ENCODE measurements at regions not wholly inside any gene's neighbourhood (a gene's known extent, or its start where the extent isn't known, plus 50 kb on each side); places are given as distances from the start of the nearest gene placed in this dataset.
"Not testable (repeated sequence)": the region's sequence is repeated elsewhere in the genome, so short reads cannot be mapped to it uniquely, and the experiment has no call there.

DNA sequence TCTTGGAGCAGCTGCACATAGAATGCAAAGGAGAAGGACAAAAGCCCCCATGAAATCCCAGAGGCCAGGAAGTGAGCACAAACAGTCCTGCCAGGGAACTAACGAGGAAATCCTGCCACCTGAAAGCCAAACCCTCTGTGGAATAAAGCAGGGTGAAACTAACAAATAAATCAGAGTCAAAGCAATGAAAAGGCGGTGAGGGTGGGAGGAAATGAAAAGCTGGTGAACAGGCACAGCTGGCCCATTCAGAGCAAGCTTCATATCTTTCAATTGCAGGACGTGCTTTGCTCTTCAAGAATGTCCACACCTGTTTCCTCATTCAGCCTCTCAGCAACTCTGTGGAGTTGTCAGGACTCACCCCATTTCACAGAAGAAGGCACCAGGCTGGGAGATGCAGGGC lies 108.1 kb downstream of the ABCC12 start:
- no peak for DNase-seq
- Mint-ChIP-seq H3K27ac (no peak overlapping the region), H3K36me3 (ENCODE audit: low read depth) (no peaks in the 10 kb centered on the region), H3K27me3 (peaks cover 3% of the 10 kb centered on the region), H3K4me1 (no peaks in the 10 kb centered on the region), H3K9me3 (no peaks in the 10 kb centered on the region), H3K4me3 (no peak overlapping the region)
- intact Hi-C loops (cut with micrococcal nuclease), result no loop called here

GRCh38 chr16:48047241-48047640 lies 108.6 kb downstream of the ABCC12 start:
- Mint-ChIP-seq H3K36me3 (ENCODE audit: low read depth) (no peaks in the 10 kb centered on the region), H3K4me1 (no peaks in the 10 kb centered on the region), H3K4me3 (no peak overlapping the region), H3K27me3 (no peaks in the 10 kb centered on the region), H3K27ac (no peak overlapping the region), H3K9me3 (no peaks in the 10 kb centered on the region)
- no peak for DNase-seq
- intact Hi-C loops (cut with micrococcal nuclease), result no loop called here

- H3K36me3 Mint-ChIP-seq (ENCODE audit: low read depth), result no peaks in the 10 kb centered on the region
- H3K4me1 Mint-ChIP-seq, result no peaks in the 10 kb centered on the region
- no peak overlapping the region for H3K27ac Mint-ChIP-seq
- no peak for DNase-seq
- no peaks in the 10 kb centered on the region for H3K9me3 Mint-ChIP-seq
- no peak overlapping the region for H3K4me3 Mint-ChIP-seq
- intact Hi-C loops (cut with micrococcal nuclease), result no loop called here
- H3K27me3 Mint-ChIP-seq, result no peaks in the 10 kb centered on the region
Observed at GRCh38 chr16:48044117-48044516, 111.7 kb downstream of the ABCC12 start.

- H3K4me1 Mint-ChIP-seq, result no peaks in the 10 kb centered on the region
- no peak overlapping the region for H3K4me3 Mint-ChIP-seq
- H3K27me3 Mint-ChIP-seq, result no peaks in the 10 kb centered on the region
- DNase-seq, result no peak
- no peak overlapping the region for H3K27ac Mint-ChIP-seq
- intact Hi-C loops (cut with micrococcal nuclease), result no loop called here
- H3K36me3 Mint-ChIP-seq (ENCODE audit: low read depth), result no peaks in the 10 kb centered on the region
- no peaks in the 10 kb centered on the region for H3K9me3 Mint-ChIP-seq
Observed at GRCh38 chr16:48041981-48042421, 113.8 kb downstream of the ABCC12 start.

DNA sequence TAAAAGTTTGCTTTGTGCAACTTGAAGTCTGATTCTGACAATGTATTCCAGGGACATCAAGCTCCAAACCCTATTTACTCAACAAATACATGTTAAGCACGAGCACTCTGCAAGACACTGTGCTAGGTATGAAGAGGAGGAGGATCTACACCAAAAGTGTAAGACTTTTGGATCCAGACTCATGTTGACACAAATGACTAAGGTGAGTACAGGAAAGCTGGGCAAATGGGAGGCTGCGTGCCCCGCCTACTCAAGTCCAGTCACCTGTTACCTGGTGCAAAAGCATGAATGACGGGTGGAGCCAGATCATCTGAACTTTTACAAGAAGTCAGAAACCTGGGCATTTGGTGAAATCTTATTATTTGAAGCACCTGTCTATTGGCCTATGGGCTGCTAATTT lies 120.7 kb downstream of the ABCC12 start:
- Mint-ChIP-seq H3K4me1 (no peaks in the 10 kb centered on the region), H3K27me3 (no peaks in the 10 kb centered on the region), H3K27ac (no peak overlapping the region), H3K36me3 (ENCODE audit: low read depth) (no peaks in the 10 kb centered on the region), H3K4me3 (no peak overlapping the region), H3K9me3 (peaks cover 6% of the 10 kb centered on the region)
- no peak for DNase-seq
- intact Hi-C loops (cut with micrococcal nuclease), result no loop called here

GRCh38 chr16:48030926-48031325 lies 124.9 kb downstream of the ABCC12 start:
- no peak overlapping the region for H3K4me3 Mint-ChIP-seq
- no peaks in the 10 kb centered on the region for H3K36me3 Mint-ChIP-seq (ENCODE audit: low read depth)
- peaks cover 6% of the 10 kb centered on the region for H3K9me3 Mint-ChIP-seq
- no peak overlapping the region for H3K27ac Mint-ChIP-seq
- no peaks in the 10 kb centered on the region for H3K4me1 Mint-ChIP-seq
- no peaks in the 10 kb centered on the region for H3K27me3 Mint-ChIP-seq
- intact Hi-C loops (cut with micrococcal nuclease), result no loop called here
- no peak for DNase-seq

DNA sequence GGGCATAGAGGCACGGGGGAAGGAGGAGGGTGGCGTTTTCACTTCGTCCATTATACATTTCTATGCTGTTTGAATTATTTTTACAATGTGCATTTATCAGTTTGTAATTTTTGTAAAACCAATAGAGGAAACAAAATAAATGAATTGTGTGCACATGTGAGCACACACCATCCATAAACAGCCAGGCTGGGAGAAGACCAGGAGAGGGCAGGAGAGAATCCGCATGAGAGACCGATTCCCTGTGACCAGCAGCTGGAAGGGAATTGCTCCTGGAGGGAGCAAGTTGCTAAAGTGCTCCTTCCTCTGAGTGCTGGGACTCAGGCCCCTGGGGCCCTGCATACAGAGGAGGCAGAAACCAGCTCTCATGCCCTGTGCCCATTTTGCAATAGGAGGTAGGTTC lies 126.0 kb downstream of the ABCC12 start:
- Mint-ChIP-seq H3K9me3 (peaks cover 4% of the 10 kb centered on the region), H3K36me3 (ENCODE audit: low read depth) (no peaks in the 10 kb centered on the region), H3K4me3 (no peak overlapping the region), H3K27ac (no peak overlapping the region), H3K27me3 (no peaks in the 10 kb centered on the region), H3K4me1 (no peaks in the 10 kb centered on the region)
- DNase-seq, result no peak
- intact Hi-C loops (cut with micrococcal nuclease), result no loop called here

DNA sequence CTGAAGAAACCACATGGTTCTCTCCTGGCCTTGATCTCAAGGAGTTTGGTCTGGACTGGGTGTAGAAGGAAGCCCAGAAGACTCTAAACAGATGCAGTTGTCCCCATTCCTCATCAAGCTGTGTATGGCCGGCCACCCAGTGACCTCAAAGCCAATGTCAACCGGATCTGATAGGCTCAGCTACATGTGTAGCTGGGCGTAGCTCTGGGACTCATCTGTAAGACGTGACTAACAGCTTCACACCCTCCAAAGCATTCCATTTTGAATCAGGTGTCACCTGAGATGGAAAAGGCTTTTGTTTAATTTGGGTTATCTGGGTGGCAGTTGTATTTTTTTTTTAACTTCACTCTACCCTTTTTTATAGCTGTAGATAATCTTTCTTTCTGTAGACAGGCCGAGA lies 130.4 kb downstream of the ABCC12 start:
- H3K4me1 Mint-ChIP-seq, result no peaks in the 10 kb centered on the region
- DNase-seq, result no peak
- H3K9me3 Mint-ChIP-seq, result peaks cover 4% of the 10 kb centered on the region
- H3K4me3 Mint-ChIP-seq, result no peak overlapping the region
- H3K27me3 Mint-ChIP-seq, result no peaks in the 10 kb centered on the region
- H3K36me3 Mint-ChIP-seq (ENCODE audit: low read depth), result no peaks in the 10 kb centered on the region
- intact Hi-C loops (cut with micrococcal nuclease), result no loop called here
- no peak overlapping the region for H3K27ac Mint-ChIP-seq

GRCh38 chr16:48024042-48024441 lies 131.8 kb downstream of the ABCC12 start:
- Mint-ChIP-seq H3K36me3 (ENCODE audit: low read depth) (no peaks in the 10 kb centered on the region), H3K27me3 (no peaks in the 10 kb centered on the region), H3K9me3 (peaks cover 4% of the 10 kb centered on the region), H3K27ac (no peak overlapping the region), H3K4me3 (no peak overlapping the region), H3K4me1 (no peaks in the 10 kb centered on the region)
- intact Hi-C loops (cut with micrococcal nuclease), result no loop called here
- DNase-seq, result no peak

GRCh38 chr16:48022496-48022895 lies 133.3 kb downstream of the ABCC12 start:
- Mint-ChIP-seq H3K4me1 (no peaks in the 10 kb centered on the region), H3K27ac (no peak overlapping the region), H3K9me3 (peaks cover 4% of the 10 kb centered on the region), H3K27me3 (no peaks in the 10 kb centered on the region), H3K36me3 (ENCODE audit: low read depth) (no peaks in the 10 kb centered on the region), H3K4me3 (no peak overlapping the region)
- DNase-seq, result no peak
- intact Hi-C loops (cut with micrococcal nuclease), result no loop called here

- DNase-seq; H3K4me3 Mint-ChIP-seq; H3K36me3 Mint-ChIP-seq (ENCODE audit: low read depth); H3K27me3 Mint-ChIP-seq; H3K4me1 Mint-ChIP-seq; H3K9me3 Mint-ChIP-seq; H3K27ac Mint-ChIP-seq; intact Hi-C loops (cut with micrococcal nuclease): not testable (repeated sequence)
Observed at GRCh38 chr16:48020617-48021016, 135.2 kb downstream of the ABCC12 start.

GRCh38 chr16:48014349-48015135 lies 141.3 kb downstream of the ABCC12 start:
- Mint-ChIP-seq H3K4me1 (no peaks in the 10 kb centered on the region), H3K27me3 (no peaks in the 10 kb centered on the region), H3K4me3 (no peak overlapping the region), H3K9me3 (peaks cover 10% of the 10 kb centered on the region), H3K27ac (no peak overlapping the region), H3K36me3 (ENCODE audit: low read depth) (no peaks in the 10 kb centered on the region)
- DNase-seq, result no peak
- intact Hi-C loops (cut with micrococcal nuclease), result no loop called here

GRCh38 chr16:48013491-48013901 lies 142.3 kb downstream of the ABCC12 start:
- no peaks in the 10 kb centered on the region for H3K27me3 Mint-ChIP-seq
- intact Hi-C loops (cut with micrococcal nuclease), result no loop called here
- H3K9me3 Mint-ChIP-seq, result peaks cover 10% of the 10 kb centered on the region
- no peaks in the 10 kb centered on the region for H3K36me3 Mint-ChIP-seq (ENCODE audit: low read depth)
- DNase-seq, result no peak
- no peak overlapping the region for H3K27ac Mint-ChIP-seq
- H3K4me1 Mint-ChIP-seq, result no peaks in the 10 kb centered on the region
- no peak overlapping the region for H3K4me3 Mint-ChIP-seq

GRCh38 chr16:48011878-48012658 lies 143.7 kb downstream of the ABCC12 start:
- no peaks in the 10 kb centered on the region for H3K27me3 Mint-ChIP-seq
- no peaks in the 10 kb centered on the region for H3K4me1 Mint-ChIP-seq
- H3K4me3 Mint-ChIP-seq, result no peak overlapping the region
- no peak for DNase-seq
- intact Hi-C loops (cut with micrococcal nuclease), result no loop called here
- no peak overlapping the region for H3K27ac Mint-ChIP-seq
- H3K36me3 Mint-ChIP-seq (ENCODE audit: low read depth), result no peaks in the 10 kb centered on the region
- H3K9me3 Mint-ChIP-seq, result peaks cover 10% of the 10 kb centered on the region

Data from activated CD4-positive, alpha-beta T cell treated with anti-CD3 and anti-CD28 coated beads, Interleukin-2, amount 10 ng/mL, durations not matched to agents 24 days and 14 days (primary cell).